SK-N-SH (cell line): ENCODE measurements at regions not wholly inside any gene's neighbourhood (a gene's known extent, or its start where the extent isn't known, plus 50 kb on each side); places are given as distances from the start of the nearest gene placed in this dataset.

Experiments
- CTCF ChIA-PET: fragments of 300-600, 350-600 bp; formaldehyde crosslinking; extraction: SDS; loops from one replicate; lab custom pipeline; 2021; lab: Yijun Ruan, JAX
- POLR2A ChIA-PET: fragments of 350-600 bp; sonication (Branson Sonifier 250); formaldehyde crosslinking; extraction: SDS; loops from one replicate; lab custom pipeline; 2020; ENCODE audit warnings: antibody characterized with exemption, inconsistent platforms; lab: Yijun Ruan, JAX
- DNase-seq: peaks from one replicate; pipeline ENCODE4 v3.0.0; 2012
- H2AFZ ChIP-seq: fragments of 200-600 bp; sonication (generic); 2 replicates; pipeline ENCODE4 v1.8.1; 2016; ENCODE audit warnings: antibody characterized with exemption, mild to moderate bottlenecking, low read depth
- H3F3A ChIP-seq: fragments of 200-600 bp; sonication (generic); replicated peaks from 2 replicates; pipeline ENCODE3; 2016; ENCODE audit warnings: antibody characterized with exemption, mild to moderate bottlenecking; ENCODE audit not compliant: insufficient read depth
- H3K27ac ChIP-seq, 2 experiments: fragments of 200-500 bp in 1 of 2; fragments of 200-600 bp in 1 of 2; sonication (Bioruptor generic) in 1 of 2; sonication (generic), shearing (Covaris generic) in 1 of 2; 2 replicates each; pipeline versions ENCODE4 v1.5.1 to v1.6.1; 2014 to 2016; ENCODE audit warnings: low read depth in 2 of 2, inconsistent platforms in 1 of 2, low read length in 1 of 2, mild to moderate bottlenecking in 1 of 2, mixed read lengths in 1 of 2
- H3K27me3 ChIP-seq: fragments of 200-600 bp; sonication (generic), shearing (Covaris generic); 2 replicates; pipeline ENCODE4 v1.6.1; 2016; ENCODE audit warnings: mixed run types; ENCODE audit not compliant: insufficient read depth
- H3K36me3 ChIP-seq, 2 experiments: fragments of 200-500 bp in 1 of 2; fragments of 200-600 bp in 1 of 2; sonication (Bioruptor generic) in 1 of 2; sonication (generic) in 1 of 2; replicated peaks in 1 of 2; 2 replicates each; pipeline versions ENCODE3 to v1.5.1; 2014 to 2016; ENCODE audit warnings: low read length in 1 of 2, mild to moderate bottlenecking in 1 of 2; ENCODE audit not compliant: insufficient read depth in 2 of 2, control insufficient read depth in 1 of 2
- H3K4me1 ChIP-seq, 2 experiments: fragments of 200-500 bp in 1 of 2; fragments of 200-600 bp in 1 of 2; sonication (Bioruptor generic) in 1 of 2; sonication (generic), shearing (Covaris generic) in 1 of 2; 2 replicates each; pipeline versions ENCODE4 v1.5.1 to v1.6.1; 2014 to 2016; ENCODE audit warnings: low read depth in 1 of 2, low read length in 1 of 2, mixed run types in 1 of 2; ENCODE audit not compliant: insufficient read depth in 2 of 2, control insufficient read depth in 1 of 2
- H3K4me2 ChIP-seq: fragments of 200-600 bp; sonication (generic), shearing (Covaris generic); 2 replicates; pipeline ENCODE4 v1.6.1; 2017; ENCODE audit warnings: mixed run types
- H3K4me3 ChIP-seq, 2 experiments: fragments of 200-500 bp in 1 of 2; fragments of 200-600 bp in 1 of 2; sonication (Bioruptor generic) in 1 of 2; sonication (generic), shearing (Covaris generic) in 1 of 2; 2 replicates each; pipeline versions ENCODE4 v1.5.1 to v1.8.1; 2014 to 2016; ENCODE audit warnings: low read depth in 2 of 2, inconsistent platforms in 1 of 2, low read length in 1 of 2, mild to moderate bottlenecking in 1 of 2, mixed read lengths in 1 of 2, moderate library complexity in 1 of 2
- H3K79me2 ChIP-seq: fragments of 200-600 bp; sonication (generic); 2 replicates; pipeline ENCODE4 v1.8.1; 2017; ENCODE audit warnings: mild to moderate bottlenecking; ENCODE audit not compliant: insufficient read depth
- H3K9ac ChIP-seq: fragments of 200-600 bp; sonication (generic); 2 replicates; pipeline ENCODE4 v1.6.1; 2017; ENCODE audit warnings: mixed run types
- H3K9me2 ChIP-seq: fragments of 200-600 bp; sonication (generic); 2 replicates; pipeline ENCODE4 v1.6.1; 2017; ENCODE audit warnings: mixed run types
- H3K9me3 ChIP-seq: fragments of 200-600 bp; sonication (generic); 2 replicates; pipeline ENCODE4 v1.6.1; 2017; ENCODE audit warnings: mixed run types, mild to moderate bottlenecking, moderate library complexity
- H4K20me1 ChIP-seq: fragments of 200-600 bp; sonication (generic); 2 replicates; pipeline ENCODE4 v1.6.1; 2017; ENCODE audit warnings: mild to moderate bottlenecking, mixed run types; ENCODE audit not compliant: insufficient read depth
- EP300 ChIP-seq, 2 experiments: IDR thresholded peaks; 2 replicates each; pipeline versions ENCODE4 v1.4.0 to v1.6.1; 2012; ENCODE audit warnings: borderline replicate concordance in 1 of 2, low read depth in 1 of 2, low read length in 1 of 2
- FOXJ3 ChIP-seq: sonication (generic); formaldehyde crosslinking; IDR thresholded peaks from 2 replicates; pipeline ENCODE4 v1.5.1; 2020; ENCODE audit warnings: mild to moderate bottlenecking, missing genetic modification reagents
- GATA2 ChIP-seq: sonication (generic); formaldehyde crosslinking; IDR thresholded peaks from 2 replicates; pipeline ENCODE4 v1.5.0; 2020; ENCODE audit warnings: mild to moderate bottlenecking, missing genetic modification reagents
- NFIC ChIP-seq: IDR thresholded peaks from 2 replicates; pipeline ENCODE4 v1.4.0; 2012; ENCODE audit warnings: borderline replicate concordance
- RAD21 ChIP-seq: IDR thresholded peaks from 2 replicates; pipeline ENCODE4 v1.6.1; 2012; ENCODE audit warnings: mild to moderate bottlenecking, low read length
- RCOR1 ChIP-seq: fragments of 150-350 bp; IDR thresholded peaks from 2 replicates; pipeline ENCODE4 v1.6.1; 2017; ENCODE audit warnings: antibody characterized with exemption, low read length
- REST ChIP-seq: IDR thresholded peaks from 2 replicates; pipeline ENCODE4 v1.6.1; 2012; ENCODE audit warnings: mild to moderate bottlenecking, low read depth, low read length, moderate library complexity
- SMC3 ChIP-seq: IDR thresholded peaks from 2 replicates; pipeline ENCODE4 v1.6.1; 2012; ENCODE audit warnings: low read depth, low read length, improper control_type of control experiment
- YY1 ChIP-seq: IDR thresholded peaks from 2 replicates; pipeline ENCODE4 v1.4.0; 2012; ENCODE audit warnings: low read depth, mild to moderate bottlenecking
- WGBS: methylation state at CpG from one replicate; pipeline ENCODE4 v1.1.6; 2017; ENCODE audit warnings: low lambda C conversion rate; 5-methylcytosine and 5-hydroxymethylcytosine counted together
- TF ChIP-seq, protein P1 (sequence below): IDR thresholded peaks from 2 replicates; pipeline ENCODE4 v1.4.0; 2012; ENCODE audit warnings: low read depth

GRCh38 chr5:167863883-167864282, 427.6 kb upstream of the WWC1 start:
- no peaks in the 10 kb centered on the region; a peak in 2 of 4 replicates for H3K4me1 ChIP-seq
- ChIA-PET POLR2A (no interaction called here), CTCF (no interaction called here)
- H3F3A ChIP-seq = no peaks in the 10 kb centered on the region
- no peaks in the 10 kb centered on the region for H4K20me1 ChIP-seq
- 8% methylated on average over 2 of the region's 2 CpGs for WGBS
- H3K27ac ChIP-seq = no peak overlapping the region
- H2AFZ ChIP-seq = no peak overlapping the region
- no peak overlapping the region for H3K9ac ChIP-seq
- H3K27me3 ChIP-seq = no peaks in the 10 kb centered on the region
- no peaks in the 10 kb centered on the region for H3K9me2 ChIP-seq
- H3K36me3 ChIP-seq = no peaks in the 10 kb centered on the region
- TF ChIP-seq SMC3 (no peak), RCOR1 (peak; percentile 36; the same call in 1 of the 2 replicates), GATA2 (CRISPR knock-in tag) (peak; percentile 68)
- H3K9me3 ChIP-seq = no peaks in the 10 kb centered on the region
- DNase-seq = peak; percentile 61
- no peak overlapping the region for H3K4me3 ChIP-seq
- H3K4me2 ChIP-seq = no peak overlapping the region
- H3K79me2 ChIP-seq = no peaks in the 10 kb centered on the region

DNA sequence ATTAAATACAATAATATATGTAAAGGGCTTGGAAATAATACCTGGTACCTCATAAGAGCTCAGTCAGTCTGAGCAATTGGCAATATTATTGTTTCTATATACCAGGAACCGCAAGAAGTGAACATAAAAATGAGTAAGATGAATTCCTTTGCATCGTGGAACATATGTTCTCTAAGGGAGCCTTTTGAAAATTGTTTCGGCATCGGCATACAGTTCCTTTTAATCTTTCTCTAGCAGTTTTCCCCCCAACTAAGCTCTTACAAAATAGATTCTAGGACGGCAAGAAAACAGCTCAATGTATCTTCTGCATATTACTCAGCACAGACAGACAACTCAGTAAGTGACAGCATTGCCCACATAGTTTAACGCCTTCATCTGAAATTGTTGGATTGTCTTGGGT, 426.6 kb upstream of the WWC1 start:
- ChIA-PET POLR2A (no interaction called here), CTCF (no interaction called here)
- 49% methylated on average over 6 of the region's 6 CpGs for WGBS
- DNase-seq = no peak
- no peak for TF ChIP-seq NFIC
- no peak for TF ChIP-seq RAD21
- no peak for TF ChIP-seq EP300 (IDR thresholded peaks at IDR 0.05; ENCODE audit: borderline replicate concordance in 1 of 2, low read depth in 1 of 2, low read length in 1 of 2)
- TF ChIP-seq YY1 = no peak
- Histone ChIP-seq H3K79me2 (no peaks in the 10 kb centered on the region), H3K27me3 (no peaks in the 10 kb centered on the region), H3K4me2 (no peak overlapping the region), H3K4me1 (no peaks in the 10 kb centered on the region; a peak in 2 of 4 replicates), H3K9me2 (no peaks in the 10 kb centered on the region), H3K27ac (no peak overlapping the region), H2AFZ (no peak overlapping the region), H3K9me3 (no peaks in the 10 kb centered on the region), H4K20me1 (no peaks in the 10 kb centered on the region), H3F3A (no peaks in the 10 kb centered on the region), H3K4me3 (no peak overlapping the region), H3K36me3 (no peaks in the 10 kb centered on the region), H3K9ac (no peak overlapping the region)

DNA sequence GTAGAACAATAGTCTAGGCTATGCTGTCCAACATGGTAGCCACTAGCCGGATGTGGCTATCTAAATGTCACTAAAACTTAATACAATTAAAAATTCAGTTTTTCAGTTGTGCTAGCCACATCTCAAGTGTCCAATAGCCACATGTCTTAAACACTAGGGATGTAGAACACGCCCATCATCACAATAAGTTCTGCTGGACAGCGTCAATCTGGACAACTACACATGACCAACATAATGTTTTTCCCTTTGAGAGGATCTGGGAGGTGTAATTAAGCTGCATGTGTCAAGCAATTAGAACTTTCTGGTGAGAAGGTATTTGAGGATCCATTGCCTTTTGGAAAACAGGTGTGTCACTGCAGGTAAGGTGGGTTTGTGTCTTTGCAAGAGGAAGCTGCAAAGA, 424.6 kb upstream of the WWC1 start:
- Histone ChIP-seq H3K9me2 (no peaks in the 10 kb centered on the region), H3F3A (no peaks in the 10 kb centered on the region), H3K4me1 (no peaks in the 10 kb centered on the region; a peak in 1 of 4 replicates), H4K20me1 (no peaks in the 10 kb centered on the region), H3K4me3 (no peak overlapping the region), H2AFZ (no peak overlapping the region), H3K27me3 (no peaks in the 10 kb centered on the region), H3K9me3 (no peaks in the 10 kb centered on the region), H3K79me2 (no peaks in the 10 kb centered on the region), H3K36me3 (no peaks in the 10 kb centered on the region), H3K4me2 (no peak overlapping the region), H3K27ac (no peak overlapping the region), H3K9ac (no peak overlapping the region)
- 35% methylated on average over 3 of the region's 3 CpGs for WGBS
- no peak for DNase-seq
- CTCF ChIA-PET = interaction anchor here (1.6 kb wide), 1 partner anchor 180 kb away, joined by 4 read pairs; no protein-coding TSS in a partner anchor
- TF ChIP-seq FOXJ3 (CRISPR knock-in tag) (no peak), REST (peak; percentile 68; the same call in 1 of the 2 replicates)
- TF ChIP-seq, protein P1, sequence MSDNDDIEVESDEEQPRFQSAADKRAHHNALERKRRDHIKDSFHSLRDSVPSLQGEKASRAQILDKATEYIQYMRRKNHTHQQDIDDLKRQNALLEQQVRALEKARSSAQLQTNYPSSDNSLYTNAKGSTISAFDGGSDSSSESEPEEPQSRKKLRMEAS = no peak
- POLR2A ChIA-PET = no interaction called here
